Suprapubic skin (tissue), 4 donors: ENCODE measurements at regions not wholly inside any gene's neighbourhood (a gene's known extent, or its start where the extent isn't known, plus 50 kb on each side); places are given as distances from the start of the nearest gene placed in this dataset.

Experiments
- DNase-seq, 2 donors: peaks; one replicate each; pipeline ENCODE4 v3.0.0-alpha.2; 2019; ENCODE audit warnings: low spot score in 2 of 2
- H3K27ac ChIP-seq: fragments of 200-600 bp; sonication (generic); one replicate; pipeline ENCODE4 v1.5.1; 2019
- H3K27me3 ChIP-seq: fragments of 200-600 bp; sonication (generic); one replicate; pipeline ENCODE4 v1.5.1; 2019
- H3K36me3 ChIP-seq: fragments of 200-600 bp; sonication (generic); one replicate; pipeline ENCODE4 v1.5.1; 2019
- H3K4me1 ChIP-seq: fragments of 200-600 bp; sonication (generic); one replicate; pipeline ENCODE4 v1.5.1; 2019
- H3K4me3 ChIP-seq: fragments of 200-600 bp; sonication (generic); one replicate; pipeline ENCODE4 v1.5.1; 2019; ENCODE audit warnings: mild to moderate bottlenecking
- H3K9me3 ChIP-seq: fragments of 200-600 bp; sonication (generic); one replicate; pipeline ENCODE4 v1.5.1; 2019
- EP300 ChIP-seq: sonication (generic); formaldehyde crosslinking; IDR thresholded peaks from one replicate; pipeline ENCODE4 v1.6.1; 2017; ENCODE audit warnings: antibody characterized with exemption
- POLR2A ChIP-seq, 2 donors: fragments of 450-650 bp; IDR thresholded peaks; one replicate each; pipeline ENCODE4 v1.6.1; 2017; ENCODE audit warnings: antibody characterized with exemption in 2 of 2, mild to moderate bottlenecking in 2 of 2, moderate library complexity in 2 of 2
- POLR2AphosphoS5 ChIP-seq, 3 donors: sonication (generic); formaldehyde crosslinking; IDR thresholded peaks; one replicate each; pipeline ENCODE4 v1.6.1; 2017; ENCODE audit warnings: antibody characterized with exemption in 3 of 3
- WGBS: methylation state at CpG from one replicate; pipeline ENCODE4 v1.1.5; 2018; 5-methylcytosine and 5-hydroxymethylcytosine counted together
- TF ChIP-seq, protein P1 (sequence below), 2 donors: fragments of 200-600 bp in 1 of 2; fragments of 450-650 bp in 1 of 2; sonication (generic) in 1 of 2; IDR thresholded peaks; one replicate each; pipeline ENCODE4 v1.5.1; 2016 to 2019; ENCODE audit warnings: antibody characterized with exemption in 2 of 2, mild to moderate bottlenecking in 1 of 2, moderate library complexity in 1 of 2

DNA sequence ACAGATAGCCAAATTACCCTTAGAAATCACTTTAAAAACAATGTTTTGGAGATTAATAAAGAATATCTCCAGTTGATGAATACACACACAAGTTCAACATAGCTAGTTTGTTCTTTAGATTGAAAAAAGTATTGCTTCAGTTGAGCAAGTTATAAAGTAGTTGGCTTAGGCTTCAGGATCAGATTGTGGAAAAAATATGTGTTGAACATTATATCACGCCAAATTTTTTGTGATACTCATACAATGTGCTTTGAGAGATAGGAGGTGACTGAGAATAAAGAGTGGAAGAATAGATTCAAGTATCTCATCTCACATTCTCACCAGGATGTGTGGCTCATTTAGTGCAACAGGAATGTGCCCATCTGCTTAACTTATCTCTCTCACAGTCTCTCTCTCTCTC is 553.3 kb downstream of the HTR7 start:
- DNase-seq, result no peak
- Histone ChIP-seq H3K4me1 (no peaks in the 10 kb centered on the region), H3K36me3 (no peaks in the 10 kb centered on the region), H3K4me3 (no peak overlapping the region), H3K27ac (no peak overlapping the region), H3K9me3 (no peaks in the 10 kb centered on the region), H3K27me3 (no peaks in the 10 kb centered on the region)
- 0% methylated on average over 1 of the region's 1 CpG for WGBS
- TF ChIP-seq, protein P1, sequence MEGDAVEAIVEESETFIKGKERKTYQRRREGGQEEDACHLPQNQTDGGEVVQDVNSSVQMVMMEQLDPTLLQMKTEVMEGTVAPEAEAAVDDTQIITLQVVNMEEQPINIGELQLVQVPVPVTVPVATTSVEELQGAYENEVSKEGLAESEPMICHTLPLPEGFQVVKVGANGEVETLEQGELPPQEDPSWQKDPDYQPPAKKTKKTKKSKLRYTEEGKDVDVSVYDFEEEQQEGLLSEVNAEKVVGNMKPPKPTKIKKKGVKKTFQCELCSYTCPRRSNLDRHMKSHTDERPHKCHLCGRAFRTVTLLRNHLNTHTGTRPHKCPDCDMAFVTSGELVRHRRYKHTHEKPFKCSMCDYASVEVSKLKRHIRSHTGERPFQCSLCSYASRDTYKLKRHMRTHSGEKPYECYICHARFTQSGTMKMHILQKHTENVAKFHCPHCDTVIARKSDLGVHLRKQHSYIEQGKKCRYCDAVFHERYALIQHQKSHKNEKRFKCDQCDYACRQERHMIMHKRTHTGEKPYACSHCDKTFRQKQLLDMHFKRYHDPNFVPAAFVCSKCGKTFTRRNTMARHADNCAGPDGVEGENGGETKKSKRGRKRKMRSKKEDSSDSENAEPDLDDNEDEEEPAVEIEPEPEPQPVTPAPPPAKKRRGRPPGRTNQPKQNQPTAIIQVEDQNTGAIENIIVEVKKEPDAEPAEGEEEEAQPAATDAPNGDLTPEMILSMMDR (IDR thresholded peaks at IDR 0.05), result no peak
- no peak for TF ChIP-seq EP300
- TF ChIP-seq POLR2AphosphoS5 (IDR thresholded peaks at IDR 0.05), result no peak
- TF ChIP-seq POLR2A (IDR thresholded peaks at IDR 0.05), result no peak

GRCh38 chr10:90306187-90306586 is 551.7 kb downstream of the HTR7 start:
- no peaks in the 10 kb centered on the region for H3K9me3 ChIP-seq
- no peaks in the 10 kb centered on the region for H3K36me3 ChIP-seq
- no peak for DNase-seq
- H3K27me3 ChIP-seq, result no peaks in the 10 kb centered on the region
- H3K27ac ChIP-seq, result no peak overlapping the region
- TF ChIP-seq EP300 (no peak), POLR2AphosphoS5 (IDR thresholded peaks at IDR 0.05) (no peak), POLR2A (IDR thresholded peaks at IDR 0.05) (no peak)
- TF ChIP-seq, protein P1 (IDR thresholded peaks at IDR 0.05), result no peak
- H3K4me1 ChIP-seq, result no peaks in the 10 kb centered on the region
- no peak overlapping the region for H3K4me3 ChIP-seq
- whole genome bisulfite sequencing, result 58% methylated on average over 1 of the region's 1 CpG

DNA sequence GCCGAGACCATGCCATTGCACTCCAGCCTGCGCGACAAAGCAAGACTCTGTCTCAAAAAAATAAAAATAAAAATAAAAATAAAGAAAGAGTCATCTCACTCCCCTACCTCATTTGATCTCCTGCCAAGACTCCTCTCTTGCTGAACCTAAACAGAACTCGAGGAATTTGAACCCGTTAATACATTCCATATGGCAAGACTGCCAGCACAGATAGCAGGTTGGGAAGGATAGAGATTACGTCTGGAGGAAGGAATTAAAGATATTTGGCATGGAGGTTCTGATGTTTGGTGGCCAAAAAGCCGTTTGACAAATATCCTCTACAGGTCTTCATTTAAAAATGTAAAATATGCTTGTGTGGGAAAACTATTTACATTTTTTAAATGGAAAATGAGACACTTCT is 549.6 kb downstream of the HTR7 start:
- no peak for TF ChIP-seq POLR2A (IDR thresholded peaks at IDR 0.05)
- no peak for TF ChIP-seq POLR2AphosphoS5 (IDR thresholded peaks at IDR 0.05)
- TF ChIP-seq, protein P1 (IDR thresholded peaks at IDR 0.05), result no peak
- no peak for TF ChIP-seq EP300
- Histone ChIP-seq H3K9me3 (no peaks in the 10 kb centered on the region), H3K27me3 (no peaks in the 10 kb centered on the region), H3K4me3 (no peak overlapping the region), H3K4me1 (no peaks in the 10 kb centered on the region), H3K36me3 (no peaks in the 10 kb centered on the region), H3K27ac (no peak overlapping the region)
- DNase-seq, result no peak
- 62% methylated on average over 7 of the region's 7 CpGs for WGBS

GRCh38 chr10:90313576-90314325 is 544.1 kb downstream of the HTR7 start:
- no peak for TF ChIP-seq EP300
- TF ChIP-seq, protein P1 (IDR thresholded peaks at IDR 0.05), result no peak
- no peak for TF ChIP-seq POLR2A (IDR thresholded peaks at IDR 0.05)
- TF ChIP-seq POLR2AphosphoS5 (IDR thresholded peaks at IDR 0.05), result no peak
- Histone ChIP-seq H3K27ac (no peak overlapping the region), H3K4me3 (no peak overlapping the region), H3K36me3 (no peaks in the 10 kb centered on the region), H3K9me3 (no peaks in the 10 kb centered on the region), H3K4me1 (no peaks in the 10 kb centered on the region), H3K27me3 (no peaks in the 10 kb centered on the region)
- 46% methylated on average over 3 of the region's 3 CpGs for WGBS
- DNase-seq, result no peak

- WGBS, result 73% methylated on average over 1 of the region's 1 CpG
- H3K4me3 ChIP-seq, result no peak overlapping the region
- no peaks in the 10 kb centered on the region for H3K36me3 ChIP-seq
- no peak for DNase-seq
- no peak overlapping the region for H3K27ac ChIP-seq
- peaks cover 5% of the 10 kb centered on the region for H3K4me1 ChIP-seq
- no peaks in the 10 kb centered on the region for H3K9me3 ChIP-seq
- TF ChIP-seq POLR2A (IDR thresholded peaks at IDR 0.05), result no peak
- no peak for TF ChIP-seq EP300
- TF ChIP-seq, protein P1 (IDR thresholded peaks at IDR 0.05), result no peak
- no peak for TF ChIP-seq POLR2AphosphoS5 (IDR thresholded peaks at IDR 0.05)
- no peaks in the 10 kb centered on the region for H3K27me3 ChIP-seq
These were observed 543.1 kb downstream of the HTR7 start for GRCh38 chr10:90314718-90315117.
